ENCODE measurements at regions not wholly inside any gene's neighbourhood (a gene's known extent, or its start where the extent isn't known, plus 50 kb on each side); places are given as distances from the start of the nearest gene placed in this dataset.

DNA sequence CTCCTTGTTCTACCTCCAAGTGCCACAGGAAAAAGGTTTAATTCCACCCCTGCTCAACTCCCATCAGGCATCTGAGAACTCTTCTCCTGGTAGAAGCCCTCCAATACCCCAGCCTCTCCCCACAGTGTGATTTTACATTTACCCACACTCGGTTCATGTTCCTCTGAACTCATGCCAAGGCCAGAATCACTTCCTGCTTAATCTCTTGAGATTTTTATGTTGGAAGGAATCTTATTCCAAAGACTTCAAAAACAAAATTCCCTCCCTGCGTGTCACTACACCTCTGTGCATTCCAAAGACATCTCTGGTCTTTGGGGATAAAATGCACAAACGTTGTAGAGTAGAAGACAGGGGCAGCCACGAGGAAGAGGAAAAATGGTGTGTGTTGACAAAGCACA lies 186.8 kb downstream of the ACTL7B start:
- TF ChIP-seq, protein P1, sequence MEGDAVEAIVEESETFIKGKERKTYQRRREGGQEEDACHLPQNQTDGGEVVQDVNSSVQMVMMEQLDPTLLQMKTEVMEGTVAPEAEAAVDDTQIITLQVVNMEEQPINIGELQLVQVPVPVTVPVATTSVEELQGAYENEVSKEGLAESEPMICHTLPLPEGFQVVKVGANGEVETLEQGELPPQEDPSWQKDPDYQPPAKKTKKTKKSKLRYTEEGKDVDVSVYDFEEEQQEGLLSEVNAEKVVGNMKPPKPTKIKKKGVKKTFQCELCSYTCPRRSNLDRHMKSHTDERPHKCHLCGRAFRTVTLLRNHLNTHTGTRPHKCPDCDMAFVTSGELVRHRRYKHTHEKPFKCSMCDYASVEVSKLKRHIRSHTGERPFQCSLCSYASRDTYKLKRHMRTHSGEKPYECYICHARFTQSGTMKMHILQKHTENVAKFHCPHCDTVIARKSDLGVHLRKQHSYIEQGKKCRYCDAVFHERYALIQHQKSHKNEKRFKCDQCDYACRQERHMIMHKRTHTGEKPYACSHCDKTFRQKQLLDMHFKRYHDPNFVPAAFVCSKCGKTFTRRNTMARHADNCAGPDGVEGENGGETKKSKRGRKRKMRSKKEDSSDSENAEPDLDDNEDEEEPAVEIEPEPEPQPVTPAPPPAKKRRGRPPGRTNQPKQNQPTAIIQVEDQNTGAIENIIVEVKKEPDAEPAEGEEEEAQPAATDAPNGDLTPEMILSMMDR (IDR thresholded peaks at IDR 0.05; ENCODE audit: insufficient read depth, low read depth, low read length): no peak
- no peak for TF ChIP-seq EZH2 (IDR thresholded peaks at IDR 0.05; ENCODE audit: insufficient read depth, low read length)

Data from astrocyte (in vitro differentiated cells and primary cell).